IMR-90 (cell line): ENCODE measurements at regions not wholly inside any gene's neighbourhood (a gene's known extent, or its start where the extent isn't known, plus 50 kb on each side); places are given as distances from the start of the nearest gene placed in this dataset.

Experiments
- ATAC-seq: fragments of 200-7000 bp; cut with Tn5 transposase; 2 replicates; pipeline ENCODE4 v1.9.1; 2020; ENCODE audit warnings: low read depth, mild to moderate bottlenecking, moderate library complexity
- BruUV-seq: library from RNA; stranded (reverse); fragments of 400-500 nt; replicated peaks from 2 replicates; lab custom pipeline; 2021; lab: Mats Ljungman, UMichigan
- CTCF ChIA-PET: fragments of 300-600 bp; formaldehyde crosslinking; extraction: SDS; loops from one replicate; lab custom pipeline; 2021; ENCODE audit warnings: antibody characterized with exemption; lab: Yijun Ruan, JAX
- POLR2A ChIA-PET: fragments of 300-600 bp; sonication (Branson Sonifier 250); formaldehyde crosslinking; loops from one replicate; lab custom pipeline; 2022; ENCODE audit warnings: antibody characterized with exemption; ENCODE audit not compliant: unreplicated experiment; lab: Charles Lee
- DNase-seq: peaks from one replicate; pipeline ENCODE4 v3.0.0; 2013
- H2AFZ ChIP-seq: replicated peaks from 2 replicates; pipeline ENCODE3; 2013; ENCODE audit warnings: low read length, mild to moderate bottlenecking; ENCODE audit not compliant: poor library complexity
- H2AK5ac ChIP-seq: 2 replicates; pipeline ENCODE4 v1.6.1; 2013; ENCODE audit warnings: low read depth, low read length, inconsistent platforms
- H2AK9ac ChIP-seq: replicated peaks from 2 replicates; pipeline ENCODE3; 2013; ENCODE audit warnings: mild to moderate bottlenecking, low read depth, low read length, moderate library complexity; ENCODE audit not compliant: poor library complexity
- H2BK120ac ChIP-seq: 2 replicates; pipeline ENCODE4 v1.6.1; 2013; ENCODE audit warnings: low read depth, low read length, inconsistent platforms
- H2BK15ac ChIP-seq: 3 replicates; pipeline ENCODE4 v1.6.1; 2013; ENCODE audit warnings: low read depth, low read length, inconsistent platforms
- H2BK20ac ChIP-seq: 2 replicates; pipeline ENCODE4 v1.6.1; 2013; ENCODE audit warnings: low read depth, mild to moderate bottlenecking, inconsistent platforms, low read length, moderate library complexity
- H2BK5ac ChIP-seq: 2 replicates; pipeline ENCODE4 v1.6.1; 2013; ENCODE audit warnings: mild to moderate bottlenecking, low read depth, low read length, inconsistent platforms; ENCODE audit not compliant: poor library complexity, severe bottlenecking
- H3K14ac ChIP-seq: replicated peaks from 2 replicates; pipeline ENCODE4 v1.6.1; 2013; ENCODE audit warnings: low read depth, low read length, inconsistent platforms
- H3K18ac ChIP-seq: 2 replicates; pipeline ENCODE4 v1.6.1; 2013; ENCODE audit warnings: low read depth, low read length, control low read depth
- H3K23ac ChIP-seq: 2 replicates; pipeline ENCODE4 v1.6.1; 2013; ENCODE audit warnings: low read depth, low read length, inconsistent platforms
- H3K27ac ChIP-seq: 2 replicates; pipeline ENCODE4 v1.5.1; 2013; ENCODE audit warnings: mild to moderate bottlenecking, control low read depth, low read length; ENCODE audit not compliant: insufficient read depth
- H3K27me3 ChIP-seq: 2 replicates; pipeline ENCODE4 v1.6.1; 2013; ENCODE audit warnings: low read length; ENCODE audit not compliant: control insufficient read depth, insufficient read depth
- H3K36me3 ChIP-seq: 2 replicates; pipeline ENCODE4 v1.6.1; 2013; ENCODE audit warnings: low read length, mixed read lengths; ENCODE audit not compliant: control insufficient read depth, insufficient read depth
- H3K4ac ChIP-seq: 2 replicates; pipeline ENCODE4 v1.6.1; 2013; ENCODE audit warnings: low read depth, low read length, inconsistent platforms
- H3K4me1 ChIP-seq: 2 replicates; pipeline ENCODE4 v1.6.1; 2013; ENCODE audit warnings: low read length, mixed read lengths; ENCODE audit not compliant: control insufficient read depth, insufficient read depth
- H3K4me2 ChIP-seq: 2 replicates; pipeline ENCODE4 v1.6.1; 2013; ENCODE audit warnings: low read depth, mild to moderate bottlenecking, control low read depth, low read length, moderate library complexity
- H3K4me3 ChIP-seq: 2 replicates; pipeline ENCODE4 v1.5.1; 2013; ENCODE audit warnings: low read depth, mild to moderate bottlenecking, control low read depth, low read length, moderate library complexity; ENCODE audit not compliant: insufficient read depth
- H3K56ac ChIP-seq: 2 replicates; pipeline ENCODE4 v1.6.1; 2013; ENCODE audit warnings: low read length, inconsistent platforms; ENCODE audit not compliant: insufficient read depth; ENCODE audit errors: extremely low read depth
- H3K79me1 ChIP-seq, 2 experiments: 2 replicates each; pipeline ENCODE4 v1.6.1; 2013; ENCODE audit warnings: low read length in 2 of 2, inconsistent platforms in 1 of 2, low read depth in 1 of 2
- H3K9ac ChIP-seq: 2 replicates; pipeline ENCODE4 v1.6.1; 2013; ENCODE audit warnings: low read depth, low read length, control low read depth
- H3K9me1 ChIP-seq: 2 replicates; pipeline ENCODE4 v1.6.1; 2013; ENCODE audit warnings: low read length, inconsistent platforms; ENCODE audit not compliant: insufficient read depth
- H3K9me3 ChIP-seq: 2 replicates; pipeline ENCODE4 v1.6.1; 2013; ENCODE audit warnings: low read length; ENCODE audit not compliant: control insufficient read depth, insufficient read depth
- H4K20me1 ChIP-seq: 2 replicates; pipeline ENCODE4 v1.6.1; 2013; ENCODE audit warnings: low read length, inconsistent platforms; ENCODE audit not compliant: insufficient read depth
- H4K5ac ChIP-seq: 2 replicates; pipeline ENCODE4 v1.6.1; 2013; ENCODE audit warnings: mild to moderate bottlenecking, low read depth, low read length, control low read depth
- H4K8ac ChIP-seq, 2 experiments: 2 replicates each; pipeline ENCODE4 v1.6.1; 2013; ENCODE audit warnings: low read depth in 2 of 2, low read length in 2 of 2, control low read depth in 1 of 2, inconsistent platforms in 1 of 2
- H4K91ac ChIP-seq: 2 replicates; pipeline ENCODE4 v1.6.1; 2013; ENCODE audit warnings: low read depth, low read length, inconsistent platforms; ENCODE audit not compliant: insufficient read depth
- BHLHE40 ChIP-seq: fragments of 150-350 bp; IDR thresholded peaks from 2 replicates; pipeline ENCODE4 v1.6.1; 2016; ENCODE audit warnings: mild to moderate bottlenecking, low read depth, low read length
- CHD1 ChIP-seq: IDR thresholded peaks from 2 replicates; pipeline ENCODE4 v1.6.1; 2012; ENCODE audit warnings: low read depth, low read length, improper control_type of control experiment
- CTCF ChIP-seq: conservative IDR thresholded peaks from 2 replicates; pipeline ENCODE4 v1.5.1; 2012; ENCODE audit warnings: mild to moderate bottlenecking, low read depth, low read length, improper control_type of control experiment
- ELK1 ChIP-seq: fragments of 150-350 bp; IDR thresholded peaks from 2 replicates; pipeline ENCODE4 v1.6.1; 2016; ENCODE audit warnings: low read depth, mild to moderate bottlenecking, low read length, moderate library complexity, borderline replicate concordance
- FOS ChIP-seq: fragments of 150-350 bp; IDR thresholded peaks from 2 replicates; pipeline ENCODE4 v1.6.1; 2016; ENCODE audit warnings: low read depth, low read length
- MAFK ChIP-seq: IDR thresholded peaks from 2 replicates; pipeline ENCODE4 v1.6.1; 2012; ENCODE audit warnings: low read depth, low read length, improper control_type of control experiment
- MAZ ChIP-seq: IDR thresholded peaks from 2 replicates; pipeline ENCODE4 v1.6.1; 2012; ENCODE audit warnings: low read depth, mild to moderate bottlenecking, low read length, improper control_type of control experiment, moderate library complexity, borderline replicate concordance
- MXI1 ChIP-seq: IDR thresholded peaks from 2 replicates; pipeline ENCODE4 v1.6.1; 2012; ENCODE audit warnings: low read depth, mild to moderate bottlenecking, low read length, moderate library complexity, borderline replicate concordance
- NFE2L2 ChIP-seq: fragments of 150-350 bp; IDR thresholded peaks from 2 replicates; pipeline ENCODE4 v1.6.1; 2016; ENCODE audit warnings: low read depth, mild to moderate bottlenecking, low read length
- POLR2A ChIP-seq: IDR thresholded peaks from 2 replicates; pipeline ENCODE4 v1.6.1; 2012; ENCODE audit warnings: mild to moderate bottlenecking, low read depth, low read length
- RAD21 ChIP-seq: IDR thresholded peaks from 2 replicates; pipeline ENCODE4 v1.6.1; 2012; ENCODE audit warnings: low read length, improper control_type of control experiment
- RCOR1 ChIP-seq: IDR thresholded peaks from 2 replicates; pipeline ENCODE4 v1.6.1; 2012; ENCODE audit warnings: mild to moderate bottlenecking, low read length, improper control_type of control experiment; ENCODE audit not compliant: insufficient replicate concordance
- RFX5 ChIP-seq: IDR thresholded peaks from 2 replicates; pipeline ENCODE4 v1.8.0; 2012; ENCODE audit warnings: low read depth, mild to moderate bottlenecking, low read length, moderate library complexity
- SMC3 ChIP-seq: fragments of 150-350 bp; IDR thresholded peaks from 2 replicates; pipeline ENCODE4 v1.6.1; 2016; ENCODE audit warnings: low read depth, mild to moderate bottlenecking, antibody characterized with exemption, low read length, moderate library complexity
- USF2 ChIP-seq: fragments of 150-350 bp; IDR thresholded peaks from 2 replicates; pipeline ENCODE4 v1.6.1; 2017; ENCODE audit warnings: mild to moderate bottlenecking, antibody characterized with exemption, low read length, low read depth
- WGBS, 2 experiments: methylation state at CpG; one replicate each; pipeline versions ENCODE4 v1.1.5 to v1.1.7; 2013; ENCODE audit warnings: missing lambda C conversion rate in 2 of 2; ENCODE audit not compliant: insufficient read length in 1 of 2; ENCODE audit errors: extremely low coverage in 2 of 2; 5-methylcytosine and 5-hydroxymethylcytosine counted together
- dilution Hi-C: fragments of 300-500 bp; cut with HindIII; formaldehyde crosslinking; loops from one replicate; pipeline ENCODE4 v1.14.3; 2018; ENCODE audit warnings: low sequenced_read_pairs; ENCODE audit not compliant: unreplicated experiment
- in situ Hi-C: fragments of 300-500 bp; cut with MboI; formaldehyde crosslinking; loops from 3 replicates; pipeline ENCODE4 v1.14.3; 2019; ENCODE audit warnings: low sequenced_read_pairs, inconsistent platforms, mixed read lengths
- intact Hi-C: fragments of 100-400 bp; cut with micrococcal nuclease; formaldehyde crosslinking; loops from 2 replicates; pipeline ENCODE4 v1.10.0; 2022

GRCh38 chr4:1508161-1509160, 102.2 kb upstream of the NKX1-1 start:
- no peak overlapping the region for H4K8ac ChIP-seq
- no peaks in the 10 kb centered on the region for H3K9me1 ChIP-seq
- TF ChIP-seq USF2 (no peak), ELK1 (no peak), RFX5 (no peak), RAD21 (no peak), FOS (no peak), CHD1 (no peak), BHLHE40 (no peak), POLR2A (no peak), MXI1 (no peak), CTCF (no peak), RCOR1 (no peak), MAFK (no peak), MAZ (no peak), SMC3 (no peak), NFE2L2 (no peak)
- no peak overlapping the region for H3K4me2 ChIP-seq
- POLR2A ChIA-PET, result no interaction called here
- no peak overlapping the region for H4K91ac ChIP-seq
- intact Hi-C loops, result no loop called here
- no peak overlapping the region for H3K4ac ChIP-seq
- peaks cover 44% of the 10 kb centered on the region for H3K27me3 ChIP-seq
- ATAC-seq (no peak), DNase-seq (no peak)
- H3K27ac ChIP-seq, result no peak overlapping the region
- dilution Hi-C loops, result no loop called here
- no peaks in the 10 kb centered on the region for H3K36me3 ChIP-seq
- no peak overlapping the region for H3K18ac ChIP-seq
- H2AFZ ChIP-seq, result no peak overlapping the region
- H3K4me1 ChIP-seq, result no peaks in the 10 kb centered on the region
- H2BK120ac ChIP-seq, result no peak overlapping the region
- in situ Hi-C loops, result no loop called here
- H3K79me1 ChIP-seq, result no peaks in the 10 kb centered on the region
- H2BK20ac ChIP-seq, result no peak overlapping the region
- H4K20me1 ChIP-seq, result no peaks in the 10 kb centered on the region
- no peak overlapping the region for H2AK5ac ChIP-seq
- 0 out of 2 replicates have a peak, but pooled peaks cover 5% of the 10 kb centered on the region for H3K9me3 ChIP-seq
- CTCF ChIA-PET, result no interaction called here
- no peak overlapping the region for H2BK15ac ChIP-seq
- H3K23ac ChIP-seq, result no peak overlapping the region
- H3K4me3 ChIP-seq, result no peak overlapping the region
- no peak overlapping the region for H4K5ac ChIP-seq
- no TSS peak for BruUV-seq
- H3K56ac ChIP-seq, result no peak overlapping the region
- H3K9ac ChIP-seq, result no peak overlapping the region
- no peak overlapping the region for H2BK5ac ChIP-seq
- H2AK9ac ChIP-seq, result no peak overlapping the region
- no peak overlapping the region for H3K14ac ChIP-seq
- 12% methylated on average over 6 of the region's 26 CpGs; no CpG with 5 or more reads in 1 of the 2 experiments for whole genome bisulfite sequencing, 2 experiments
